ENCODE measurements at regions not wholly inside any gene's neighbourhood (a gene's known extent, or its start where the extent isn't known, plus 50 kb on each side); places are given as distances from the start of the nearest gene placed in this dataset.

GRCh38 chr10:44184633-44185314 lies 200.1 kb downstream of the CXCL12 start:
- 90% methylated on average over 7 of the region's 7 CpGs for WGBS (ENCODE audit: insufficient coverage)
- no peaks in the 10 kb centered on the region for H3K4me1 Mint-ChIP-seq
- ChIA-PET POLR2A (no interaction called here), CTCF (no interaction called here)
- DNase-seq (no peak), ATAC-seq (replicated peaks in 1 of 4) (no peak)
- no peak overlapping the region for H3K27ac Mint-ChIP-seq
- H3K4me3 ChIP-seq (ENCODE audit: control insufficient read depth in 1 of 2, extremely low read depth in 1 of 2, low read length in 1 of 2): no peak overlapping the region
- peaks cover 3 to 15% of the 10 kb centered on the region in 2 donors for H3K27me3 Mint-ChIP-seq
- H3K4me3 Mint-ChIP-seq: no peak overlapping the region
- H3K4me1 ChIP-seq (ENCODE audit: control insufficient read depth in 1 of 2, extremely low read depth in 1 of 2, insufficient read depth in 2 of 2, low read length in 2 of 2): no peaks in the 10 kb centered on the region
- peaks cover 0 to 8% of the 10 kb centered on the region in 2 experiments for H3K27me3 ChIP-seq (replicated peaks in 1 of 2; ENCODE audit: control insufficient read depth in 2 of 2, extremely low read depth in 1 of 2, insufficient read depth in 2 of 2, low read length in 1 of 2)
- no peaks in the 10 kb centered on the region for H3K36me3 ChIP-seq (ENCODE audit: control insufficient read depth in 2 of 2, extremely low read depth in 1 of 2, insufficient read depth in 1 of 2, low read length in 1 of 2)
- H3K9me3 Mint-ChIP-seq: peaks cover 0 to 4% (median 0%) of the 10 kb centered on the region in 3 donors
- H3K27ac ChIP-seq (ENCODE audit: low read length): no peak overlapping the region
- no peaks in the 10 kb centered on the region for H3K36me3 Mint-ChIP-seq
- H3K9me3 ChIP-seq: no peaks in the 10 kb centered on the region

DNA sequence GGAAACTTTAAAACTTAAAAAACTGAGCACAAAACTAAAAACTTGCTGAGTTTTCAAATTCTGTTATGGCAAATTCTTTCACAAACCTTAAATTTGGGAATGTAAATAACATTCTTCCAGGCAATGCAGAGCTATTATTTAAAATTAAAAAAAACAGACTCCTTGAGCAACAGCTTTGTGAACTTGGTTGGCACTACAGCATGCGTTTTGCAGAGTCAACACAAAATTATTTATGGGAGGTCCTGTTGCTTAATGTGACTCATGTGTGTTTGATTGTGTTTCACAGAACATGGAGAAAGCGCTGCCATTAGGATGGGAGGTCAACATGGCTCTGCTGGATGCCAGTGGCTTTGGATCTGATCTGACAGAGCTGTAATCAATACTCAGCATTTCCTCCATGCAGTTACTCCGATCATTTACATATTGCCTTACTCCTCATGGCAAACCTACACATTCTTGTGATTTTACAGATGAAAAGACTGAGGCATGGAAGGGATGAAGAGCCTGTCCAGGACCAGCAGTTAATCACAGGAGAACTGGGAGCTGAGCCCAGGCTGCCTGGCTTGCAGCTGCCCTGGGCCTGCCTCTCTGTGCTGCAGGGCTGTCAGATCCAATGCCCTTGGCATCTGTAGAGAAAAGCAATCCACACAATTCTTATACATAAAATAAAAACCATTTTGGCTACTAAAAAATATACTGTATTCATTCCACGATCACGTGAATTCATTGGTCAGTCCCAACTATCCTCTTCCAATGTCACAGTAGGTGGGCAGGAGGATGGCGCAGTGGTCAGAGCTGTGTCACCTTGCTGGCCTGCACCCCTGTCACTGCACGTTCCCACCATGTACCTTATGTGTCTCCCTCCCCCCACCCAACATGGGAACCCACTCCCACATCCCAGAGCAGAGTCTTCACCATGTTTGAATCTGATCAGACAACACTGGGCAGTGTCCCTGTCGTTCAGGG lies 200.9 kb downstream of the CXCL12 start:
- 31% methylated on average over 4 of the region's 8 CpGs for WGBS (ENCODE audit: insufficient coverage)
- ChIA-PET POLR2A (no interaction called here), CTCF (no interaction called here)
- no peaks in the 10 kb centered on the region for H3K9me3 ChIP-seq
- no peak for ATAC-seq (replicated peaks in 1 of 4)
- Mint-ChIP-seq H3K36me3 (no peaks in the 10 kb centered on the region), H3K27me3 (peaks cover 3 to 15% of the 10 kb centered on the region in 2 donors), H3K4me1 (no peaks in the 10 kb centered on the region), H3K9me3 (peaks cover 0 to 4% (median 0%) of the 10 kb centered on the region in 3 donors), H3K4me3 (no peak overlapping the region), H3K27ac (no peak overlapping the region)
- H3K4me3 ChIP-seq (ENCODE audit: control insufficient read depth in 1 of 2, extremely low read depth in 1 of 2, low read length in 1 of 2): no peak overlapping the region
- peaks cover 0 to 8% of the 10 kb centered on the region in 2 experiments for H3K27me3 ChIP-seq (replicated peaks in 1 of 2; ENCODE audit: control insufficient read depth in 2 of 2, extremely low read depth in 1 of 2, insufficient read depth in 2 of 2, low read length in 1 of 2)
- no peaks in the 10 kb centered on the region for H3K36me3 ChIP-seq (ENCODE audit: control insufficient read depth in 2 of 2, extremely low read depth in 1 of 2, insufficient read depth in 1 of 2, low read length in 1 of 2)
- no peaks in the 10 kb centered on the region for H3K4me1 ChIP-seq (ENCODE audit: control insufficient read depth in 1 of 2, extremely low read depth in 1 of 2, insufficient read depth in 2 of 2, low read length in 2 of 2)
- no peak for DNase-seq
- H3K27ac ChIP-seq (ENCODE audit: low read length): no peak overlapping the region

- Mint-ChIP-seq H3K4me3 (no peak overlapping the region), H3K27ac (no peak overlapping the region), H3K4me1 (no peaks in the 10 kb centered on the region), H3K9me3 (no peaks in the 10 kb centered on the region), H3K27me3 (peaks cover 3 to 15% of the 10 kb centered on the region in 2 donors), H3K36me3 (no peaks in the 10 kb centered on the region)
- Histone ChIP-seq H3K9me3 (no peaks in the 10 kb centered on the region), H3K4me1 (ENCODE audit: control insufficient read depth in 1 of 2, extremely low read depth in 1 of 2, insufficient read depth in 2 of 2, low read length in 2 of 2) (no peaks in the 10 kb centered on the region), H3K27ac (ENCODE audit: low read length) (no peak overlapping the region), H3K36me3 (ENCODE audit: control insufficient read depth in 2 of 2, extremely low read depth in 1 of 2, insufficient read depth in 1 of 2, low read length in 1 of 2) (no peaks in the 10 kb centered on the region), H3K27me3 (replicated peaks in 1 of 2; ENCODE audit: control insufficient read depth in 2 of 2, extremely low read depth in 1 of 2, insufficient read depth in 2 of 2, low read length in 1 of 2) (peaks cover 0 to 8% of the 10 kb centered on the region in 2 experiments), H3K4me3 (ENCODE audit: control insufficient read depth in 1 of 2, extremely low read depth in 1 of 2, low read length in 1 of 2) (no peak overlapping the region)
- POLR2A ChIA-PET: no interaction called here
- ATAC-seq (replicated peaks in 1 of 4): no peak
- WGBS (ENCODE audit: insufficient coverage): no CpG with 5 or more reads among the region's 2 CpGs
- CTCF ChIA-PET: no interaction called here
- DNase-seq: no peak
Measured at GRCh38 chr10:44182909-44183308, 202.0 kb downstream of the CXCL12 start.

DNA sequence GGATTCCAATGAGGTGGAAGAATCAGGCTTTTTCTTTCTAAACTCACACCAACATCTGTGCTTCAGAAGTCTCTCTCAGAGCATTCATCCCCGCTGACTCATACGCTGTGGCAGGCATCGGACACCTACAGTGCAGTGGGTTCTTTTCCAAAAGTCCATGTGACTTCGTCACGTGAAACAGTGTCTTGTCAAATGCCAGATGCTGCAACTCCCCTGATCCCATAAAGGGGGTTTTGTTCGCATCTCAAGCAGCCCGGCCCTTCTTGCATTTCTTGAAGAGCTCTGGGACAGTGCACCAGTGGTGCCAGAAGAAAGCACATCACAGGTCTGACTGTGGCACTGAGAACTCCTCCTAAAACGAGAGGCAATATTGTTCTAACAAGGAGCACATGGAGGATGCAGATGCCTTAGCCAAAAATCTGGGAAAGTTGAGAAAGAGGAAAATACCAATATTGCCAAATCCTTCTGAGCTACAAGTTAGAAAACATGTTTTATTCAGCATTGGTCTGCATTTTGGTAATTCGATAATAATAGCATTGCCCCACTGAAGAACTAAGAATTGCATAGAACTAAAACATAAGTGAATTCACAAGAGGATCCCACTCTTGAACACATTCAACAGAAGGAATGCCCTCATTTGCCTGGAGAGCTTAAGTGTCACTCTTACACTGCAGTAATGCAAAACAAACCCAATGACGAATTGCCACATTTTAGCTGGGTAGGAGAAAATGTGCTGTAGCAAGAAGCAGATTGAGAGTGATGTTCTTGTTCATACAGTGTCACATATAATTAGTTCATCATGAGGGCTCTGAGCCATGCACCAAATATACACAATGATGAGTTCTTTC lies 204.4 kb downstream of the CXCL12 start:
- no peaks in the 10 kb centered on the region for H3K36me3 ChIP-seq (ENCODE audit: control insufficient read depth in 2 of 2, extremely low read depth in 1 of 2, insufficient read depth in 1 of 2, low read length in 1 of 2)
- 92% methylated on average over 7 of the region's 10 CpGs for WGBS (ENCODE audit: insufficient coverage)
- Mint-ChIP-seq H3K27me3 (peaks cover 2 to 10% of the 10 kb centered on the region in 2 donors), H3K27ac (no peak overlapping the region), H3K4me1 (no peaks in the 10 kb centered on the region), H3K9me3 (no peaks in the 10 kb centered on the region), H3K36me3 (no peaks in the 10 kb centered on the region), H3K4me3 (no peak overlapping the region)
- ChIA-PET POLR2A (interaction anchor here in 1 of 2 donors (0.6 kb wide), 1 partner anchor 11 kb away, joined by 4 read pairs; no protein-coding TSS in a partner anchor), CTCF (no interaction called here)
- peaks cover 0 to 8% of the 10 kb centered on the region in 2 experiments for H3K27me3 ChIP-seq (replicated peaks in 1 of 2; ENCODE audit: control insufficient read depth in 2 of 2, extremely low read depth in 1 of 2, insufficient read depth in 2 of 2, low read length in 1 of 2)
- H3K9me3 ChIP-seq: no peaks in the 10 kb centered on the region
- ATAC-seq (replicated peaks in 1 of 4) (no peak), DNase-seq (no peak)
- H3K4me1 ChIP-seq (ENCODE audit: control insufficient read depth in 1 of 2, extremely low read depth in 1 of 2, insufficient read depth in 2 of 2, low read length in 2 of 2): no peaks in the 10 kb centered on the region
- H3K4me3 ChIP-seq (ENCODE audit: control insufficient read depth in 1 of 2, extremely low read depth in 1 of 2, low read length in 1 of 2): no peak overlapping the region
- no peak overlapping the region for H3K27ac ChIP-seq (ENCODE audit: low read length)

DNA sequence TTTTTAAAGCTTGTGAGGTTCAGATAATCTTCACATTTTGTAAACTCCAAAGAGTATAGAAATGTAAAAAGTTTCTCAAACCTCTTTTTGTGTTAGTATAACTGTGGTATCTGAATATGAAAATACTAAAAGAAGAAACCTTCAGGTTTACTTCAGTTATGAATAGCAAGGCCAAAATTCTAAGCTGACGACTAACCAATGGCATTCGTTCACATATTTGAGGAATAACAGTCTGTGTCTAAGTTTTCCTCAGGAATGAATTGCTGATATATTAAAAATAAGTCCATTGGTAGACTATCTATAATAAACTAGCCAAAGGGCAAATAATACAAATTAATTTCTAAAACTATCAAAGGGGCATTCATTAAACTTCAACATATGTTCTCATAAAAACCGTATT lies 206.0 kb downstream of the CXCL12 start:
- no peak overlapping the region for H3K27ac Mint-ChIP-seq
- Histone ChIP-seq H3K4me1 (ENCODE audit: control insufficient read depth in 1 of 2, extremely low read depth in 1 of 2, insufficient read depth in 2 of 2, low read length in 2 of 2) (no peaks in the 10 kb centered on the region), H3K36me3 (ENCODE audit: control insufficient read depth in 2 of 2, extremely low read depth in 1 of 2, insufficient read depth in 1 of 2, low read length in 1 of 2) (no peaks in the 10 kb centered on the region), H3K27ac (ENCODE audit: low read length) (no peak overlapping the region), H3K27me3 (replicated peaks in 1 of 2; ENCODE audit: control insufficient read depth in 2 of 2, extremely low read depth in 1 of 2, insufficient read depth in 2 of 2, low read length in 1 of 2) (no peaks in the 10 kb centered on the region), H3K4me3 (ENCODE audit: control insufficient read depth in 1 of 2, extremely low read depth in 1 of 2, low read length in 1 of 2) (no peak overlapping the region), H3K9me3 (no peaks in the 10 kb centered on the region)
- H3K27me3 Mint-ChIP-seq: peaks cover 0 to 4% of the 10 kb centered on the region in 2 donors
- POLR2A ChIA-PET: no interaction called here
- no peaks in the 10 kb centered on the region for H3K4me1 Mint-ChIP-seq
- no peak for DNase-seq
- no peak overlapping the region for H3K4me3 Mint-ChIP-seq
- no peaks in the 10 kb centered on the region for H3K36me3 Mint-ChIP-seq
- ATAC-seq (replicated peaks in 1 of 4): no peak
- H3K9me3 Mint-ChIP-seq: no peaks in the 10 kb centered on the region
- no CpG with 5 or more reads among the region's 3 CpGs for WGBS (ENCODE audit: insufficient coverage)
- CTCF ChIA-PET: no interaction called here

- H3K9me3 Mint-ChIP-seq: no peaks in the 10 kb centered on the region
Measured at GRCh38 chr10:44178281-44178680, 206.6 kb downstream of the CXCL12 start.

More at GRCh38 chr10:44178281-44178680, 206.6 kb downstream of the CXCL12 start:
- no peak for DNase-seq
- H3K36me3 Mint-ChIP-seq: no peaks in the 10 kb centered on the region
- H3K27ac Mint-ChIP-seq: no peak overlapping the region
- POLR2A ChIA-PET: no interaction called here
- WGBS (ENCODE audit: insufficient coverage): no CpG with 5 or more reads among the region's 3 CpGs
- Histone ChIP-seq H3K36me3 (ENCODE audit: control insufficient read depth in 2 of 2, extremely low read depth in 1 of 2, insufficient read depth in 1 of 2, low read length in 1 of 2) (no peaks in the 10 kb centered on the region), H3K4me3 (ENCODE audit: control insufficient read depth in 1 of 2, extremely low read depth in 1 of 2, low read length in 1 of 2) (no peak overlapping the region), H3K27me3 (replicated peaks in 1 of 2; ENCODE audit: control insufficient read depth in 2 of 2, extremely low read depth in 1 of 2, insufficient read depth in 2 of 2, low read length in 1 of 2) (no peaks in the 10 kb centered on the region), H3K4me1 (ENCODE audit: control insufficient read depth in 1 of 2, extremely low read depth in 1 of 2, insufficient read depth in 2 of 2, low read length in 2 of 2) (no peaks in the 10 kb centered on the region), H3K9me3 (no peaks in the 10 kb centered on the region), H3K27ac (ENCODE audit: low read length) (no peak overlapping the region)
- no peak overlapping the region for H3K4me3 Mint-ChIP-seq
- H3K27me3 Mint-ChIP-seq: peaks cover 0 to 4% of the 10 kb centered on the region in 2 donors
- CTCF ChIA-PET: no interaction called here
- H3K4me1 Mint-ChIP-seq: no peaks in the 10 kb centered on the region
- ATAC-seq (replicated peaks in 1 of 4): no peak
